K562 (cell line): ENCODE measurements at regions not wholly inside any gene's neighbourhood (a gene's known extent, or its start where the extent isn't known, plus 50 kb on each side); places are given as distances from the start of the nearest gene placed in this dataset.

ENCODE experiments used
- ATF2 ChIP-seq: sonication (generic); formaldehyde crosslinking; IDR thresholded peaks from 2 replicates; pipeline ENCODE4 v1.8.1; 2022; ENCODE audit warnings: missing genetic modification reagents
- ATF7 ChIP-seq: fragments of 450-650 bp; IDR thresholded peaks from 2 replicates; pipeline ENCODE4 v1.7.1; 2014; ENCODE audit warnings: mild to moderate bottlenecking, moderate library complexity
- CUX1 ChIP-seq: fragments of 200-800 bp; sonication (Bioruptor generic); IDR thresholded peaks from 2 replicates; pipeline ENCODE4 v1.6.1; 2016; ENCODE audit warnings: missing genetic modification characterization, missing compliant biosample characterization
- FOXA1 ChIP-seq: fragments of 450-650 bp; IDR thresholded peaks from 2 replicates; pipeline ENCODE4 v1.6.1; 2016; ENCODE audit warnings: mild to moderate bottlenecking, borderline replicate concordance
- ILK ChIP-seq: fragments of 450-650 bp; IDR thresholded peaks from 2 replicates; pipeline ENCODE4 v1.6.1; 2016; ENCODE audit warnings: missing genetic modification characterization, low read depth, mild to moderate bottlenecking, missing compliant biosample characterization, moderate library complexity, borderline replicate concordance
- PCBP1 ChIP-seq: fragments of 200-400 bp; formaldehyde crosslinking; IDR thresholded peaks from 2 replicates; pipeline ENCODE4 v1.6.1; 2018; ENCODE audit warnings: mild to moderate bottlenecking, low read depth, low read length; ENCODE audit not compliant: poor library complexity, severe bottlenecking
- POLR3G ChIP-seq: IDR thresholded peaks from 2 replicates; pipeline ENCODE4 v1.6.1; 2011; ENCODE audit not compliant: insufficient read length, insufficient replicate concordance; ENCODE audit errors: extremely low read depth
- SAFB ChIP-seq: fragments of 200-400 bp; formaldehyde crosslinking; IDR thresholded peaks from 2 replicates; pipeline ENCODE4 v1.6.1; 2017; ENCODE audit warnings: low read depth, low read length, borderline replicate concordance
- SPI1 ChIP-seq: IDR thresholded peaks from 2 replicates; pipeline ENCODE4 v1.6.1; 2011; ENCODE audit warnings: low read depth, low read length, control low read depth, borderline replicate concordance
- SREBF1 ChIP-seq: fragments of 150-350 bp; IDR thresholded peaks from 2 replicates; pipeline ENCODE4 v1.6.1; 2014; ENCODE audit warnings: antibody characterized with exemption, low read depth, low read length, borderline replicate concordance
- STAT6 ChIP-seq: sonication (generic); formaldehyde crosslinking; IDR thresholded peaks from 2 replicates; pipeline ENCODE4 v1.8.1; 2023; ENCODE audit warnings: mild to moderate bottlenecking, missing genetic modification reagents
- ZNF24 ChIP-seq: fragments of 450-650 bp; IDR thresholded peaks from 2 replicates; pipeline ENCODE4 v1.6.1; 2016
- ZNF3 ChIP-seq: fragments of 250-450 bp; sonication (Bioruptor Pico); IDR thresholded peaks from 2 replicates; pipeline ENCODE4 v1.5.0; 2021; ENCODE audit warnings: mild to moderate bottlenecking, moderate library complexity
- ZNF444 ChIP-seq: fragments of 250-450 bp; sonication (Bioruptor Pico); IDR thresholded peaks from 2 replicates; pipeline ENCODE4 v1.4.0; 2020; ENCODE audit warnings: mild to moderate bottlenecking, moderate library complexity
- ZZZ3 ChIP-seq: fragments of 450-650 bp; IDR thresholded peaks from 2 replicates; pipeline ENCODE4 v1.6.1; 2016; ENCODE audit warnings: antibody characterized with exemption, mild to moderate bottlenecking, moderate library complexity
- TF ChIP-seq, protein P1 (sequence below): fragments of 450-650 bp; formaldehyde crosslinking; IDR thresholded peaks from 2 replicates; pipeline ENCODE4 v1.4.0; 2020; ENCODE audit warnings: mild to moderate bottlenecking, moderate library complexity

- no peak for TF ChIP-seq CUX1 (CRISPR knock-in tag)
- no peak for TF ChIP-seq ZNF24
- no peak for TF ChIP-seq ATF2 (CRISPR knock-in tag)
- TF ChIP-seq STAT6 (CRISPR knock-in tag) = no peak
- no peak for TF ChIP-seq ZNF3
- TF ChIP-seq ZNF444 (CRISPR knock-in tag) = no peak
- no peak for TF ChIP-seq PCBP1
- TF ChIP-seq ATF7 = no peak
- no peak for TF ChIP-seq FOXA1
- TF ChIP-seq, protein P1, sequence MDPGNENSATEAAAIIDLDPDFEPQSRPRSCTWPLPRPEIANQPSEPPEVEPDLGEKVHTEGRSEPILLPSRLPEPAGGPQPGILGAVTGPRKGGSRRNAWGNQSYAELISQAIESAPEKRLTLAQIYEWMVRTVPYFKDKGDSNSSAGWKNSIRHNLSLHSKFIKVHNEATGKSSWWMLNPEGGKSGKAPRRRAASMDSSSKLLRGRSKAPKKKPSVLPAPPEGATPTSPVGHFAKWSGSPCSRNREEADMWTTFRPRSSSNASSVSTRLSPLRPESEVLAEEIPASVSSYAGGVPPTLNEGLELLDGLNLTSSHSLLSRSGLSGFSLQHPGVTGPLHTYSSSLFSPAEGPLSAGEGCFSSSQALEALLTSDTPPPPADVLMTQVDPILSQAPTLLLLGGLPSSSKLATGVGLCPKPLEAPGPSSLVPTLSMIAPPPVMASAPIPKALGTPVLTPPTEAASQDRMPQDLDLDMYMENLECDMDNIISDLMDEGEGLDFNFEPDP (CRISPR knock-in tag) = no peak
- TF ChIP-seq SPI1 = no peak
- no peak for TF ChIP-seq ILK
- no peak for TF ChIP-seq SREBF1
- no peak for TF ChIP-seq POLR3G
- TF ChIP-seq SAFB = no peak
- TF ChIP-seq ZZZ3 = no peak
These were observed 222.9 kb upstream of the KCNK2 start (continued) for GRCh38 chr1:214859647-214860046.
